Tibial nerve (tissue), 4 donors: ENCODE measurements at regions not wholly inside any gene's neighbourhood (a gene's known extent, or its start where the extent isn't known, plus 50 kb on each side); places are given as distances from the start of the nearest gene placed in this dataset.

Experiments
- DNase-seq, 2 donors: peaks; one replicate each; pipeline ENCODE4 v3.0.0-alpha.2; 2019; ENCODE audit warnings: low spot score in 2 of 2
- H3K27ac ChIP-seq, 4 donors: fragments of 200-600 bp; sonication (generic) in 3 of 4; one replicate each; pipeline ENCODE4 v1.5.1; 2017 to 2019; ENCODE audit warnings: mild to moderate bottlenecking in 1 of 4
- H3K27me3 ChIP-seq, 2 donors: fragments of 200-600 bp; sonication (generic) in 1 of 2; one replicate each; pipeline versions ENCODE4 v1.5.1 to v1.6.0; 2017 to 2019
- H3K36me3 ChIP-seq, 3 donors: fragments of 200-600 bp; sonication (generic); one replicate each; pipeline ENCODE4 v1.5.1; 2018 to 2019
- H3K4me1 ChIP-seq, 4 donors: fragments of 200-600 bp; sonication (generic) in 3 of 4; one replicate each; pipeline ENCODE4 v1.5.1; 2017 to 2019
- H3K4me3 ChIP-seq, 4 donors: fragments of 200-600 bp; sonication (generic) in 3 of 4; one replicate each; pipeline ENCODE4 v1.5.1; 2017 to 2019; ENCODE audit warnings: mild to moderate bottlenecking in 1 of 4, moderate library complexity in 1 of 4
- H3K9me3 ChIP-seq, 4 donors: fragments of 200-600 bp; sonication (generic) in 3 of 4; one replicate each; pipeline ENCODE4 v1.5.1; 2017 to 2019
- EP300 ChIP-seq, 2 donors: sonication (generic); formaldehyde crosslinking; IDR thresholded peaks; one replicate each; pipeline ENCODE4 v1.6.1; 2017; ENCODE audit warnings: antibody characterized with exemption in 2 of 2, mild to moderate bottlenecking in 1 of 2
- POLR2A ChIP-seq, 2 donors: fragments of 450-650 bp; IDR thresholded peaks; one replicate each; pipeline ENCODE4 v1.6.1; 2017; ENCODE audit warnings: antibody characterized with exemption in 2 of 2, mild to moderate bottlenecking in 2 of 2, moderate library complexity in 2 of 2
- WGBS, 2 donors: methylation state at CpG; one replicate each; pipeline ENCODE4 v1.1.5; 2018; 5-methylcytosine and 5-hydroxymethylcytosine counted together
- TF ChIP-seq, protein P1 (sequence below), 5 experiments: fragments of 200-600 bp in 3 of 5; fragments of 450-650 bp in 2 of 5; sonication (generic) in 3 of 5; IDR thresholded peaks; one replicate each; pipeline ENCODE4 v1.5.1; 2016 to 2019; ENCODE audit warnings: antibody characterized with exemption in 5 of 5, mild to moderate bottlenecking in 3 of 5, moderate library complexity in 2 of 5

DNA sequence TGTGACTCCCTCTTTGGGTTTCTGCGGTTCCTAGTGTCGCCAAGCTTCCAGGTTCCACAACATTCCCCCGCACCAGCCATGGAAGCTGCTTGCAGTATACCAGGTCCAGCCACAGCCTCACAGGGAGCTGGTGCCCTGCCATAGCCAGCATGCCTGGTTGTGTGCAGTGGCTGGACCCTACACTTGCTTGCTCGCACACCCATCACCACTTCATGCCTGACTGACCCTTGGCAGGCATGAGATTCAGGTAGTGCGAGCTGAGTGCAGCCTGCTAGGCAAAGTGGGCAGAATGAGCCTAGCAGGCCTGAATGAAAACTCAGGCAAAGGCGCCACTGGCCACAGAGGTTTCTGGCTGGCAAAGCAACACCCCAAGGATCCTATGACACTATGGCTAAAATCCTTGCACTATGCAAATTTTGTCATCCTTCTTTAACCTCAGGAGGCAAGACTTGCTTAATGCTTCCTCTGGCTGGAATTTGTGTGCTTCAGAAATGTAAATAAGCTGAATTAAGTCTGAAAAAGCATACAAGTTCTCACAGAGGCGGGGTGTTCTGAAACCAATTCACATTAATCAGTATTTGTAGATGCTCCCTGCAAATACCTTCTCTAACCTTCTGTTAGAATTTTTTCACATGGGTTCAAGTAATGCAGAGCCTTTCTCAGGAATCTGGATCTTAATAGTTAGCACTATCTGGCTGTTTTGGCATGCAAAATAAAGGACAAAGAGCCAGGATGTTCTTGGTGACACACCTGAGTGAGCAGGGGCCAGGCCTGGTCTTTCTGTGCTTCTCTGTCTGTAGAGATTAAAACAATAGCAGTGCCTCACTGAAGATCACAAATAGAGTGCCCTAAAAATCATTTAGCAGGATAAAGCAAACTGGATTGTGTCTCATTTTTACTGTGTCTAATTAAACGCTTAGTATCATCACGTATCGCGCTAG lies 256.9 kb downstream of the GPATCH2 start:
- no peak for DNase-seq
- peaks cover 0 to 34% (median 0%) of the 10 kb centered on the region in 4 donors for H3K9me3 ChIP-seq
- TF ChIP-seq, protein P1, sequence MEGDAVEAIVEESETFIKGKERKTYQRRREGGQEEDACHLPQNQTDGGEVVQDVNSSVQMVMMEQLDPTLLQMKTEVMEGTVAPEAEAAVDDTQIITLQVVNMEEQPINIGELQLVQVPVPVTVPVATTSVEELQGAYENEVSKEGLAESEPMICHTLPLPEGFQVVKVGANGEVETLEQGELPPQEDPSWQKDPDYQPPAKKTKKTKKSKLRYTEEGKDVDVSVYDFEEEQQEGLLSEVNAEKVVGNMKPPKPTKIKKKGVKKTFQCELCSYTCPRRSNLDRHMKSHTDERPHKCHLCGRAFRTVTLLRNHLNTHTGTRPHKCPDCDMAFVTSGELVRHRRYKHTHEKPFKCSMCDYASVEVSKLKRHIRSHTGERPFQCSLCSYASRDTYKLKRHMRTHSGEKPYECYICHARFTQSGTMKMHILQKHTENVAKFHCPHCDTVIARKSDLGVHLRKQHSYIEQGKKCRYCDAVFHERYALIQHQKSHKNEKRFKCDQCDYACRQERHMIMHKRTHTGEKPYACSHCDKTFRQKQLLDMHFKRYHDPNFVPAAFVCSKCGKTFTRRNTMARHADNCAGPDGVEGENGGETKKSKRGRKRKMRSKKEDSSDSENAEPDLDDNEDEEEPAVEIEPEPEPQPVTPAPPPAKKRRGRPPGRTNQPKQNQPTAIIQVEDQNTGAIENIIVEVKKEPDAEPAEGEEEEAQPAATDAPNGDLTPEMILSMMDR (IDR thresholded peaks at IDR 0.05), result no peak
- TF ChIP-seq POLR2A (IDR thresholded peaks at IDR 0.05), result no peak
- no peak for TF ChIP-seq EP300 (IDR thresholded peaks at IDR 0.05)
- H3K27ac ChIP-seq, result no peak overlapping the region
- no peak overlapping the region for H3K4me3 ChIP-seq
- no peaks in the 10 kb centered on the region for H3K4me1 ChIP-seq
- H3K36me3 ChIP-seq, result no peaks in the 10 kb centered on the region
- WGBS, 2 donors, result 94 to 98% methylated on average over 11 of the region's 11 CpGs
- H3K27me3 ChIP-seq, result no peaks in the 10 kb centered on the region

DNA sequence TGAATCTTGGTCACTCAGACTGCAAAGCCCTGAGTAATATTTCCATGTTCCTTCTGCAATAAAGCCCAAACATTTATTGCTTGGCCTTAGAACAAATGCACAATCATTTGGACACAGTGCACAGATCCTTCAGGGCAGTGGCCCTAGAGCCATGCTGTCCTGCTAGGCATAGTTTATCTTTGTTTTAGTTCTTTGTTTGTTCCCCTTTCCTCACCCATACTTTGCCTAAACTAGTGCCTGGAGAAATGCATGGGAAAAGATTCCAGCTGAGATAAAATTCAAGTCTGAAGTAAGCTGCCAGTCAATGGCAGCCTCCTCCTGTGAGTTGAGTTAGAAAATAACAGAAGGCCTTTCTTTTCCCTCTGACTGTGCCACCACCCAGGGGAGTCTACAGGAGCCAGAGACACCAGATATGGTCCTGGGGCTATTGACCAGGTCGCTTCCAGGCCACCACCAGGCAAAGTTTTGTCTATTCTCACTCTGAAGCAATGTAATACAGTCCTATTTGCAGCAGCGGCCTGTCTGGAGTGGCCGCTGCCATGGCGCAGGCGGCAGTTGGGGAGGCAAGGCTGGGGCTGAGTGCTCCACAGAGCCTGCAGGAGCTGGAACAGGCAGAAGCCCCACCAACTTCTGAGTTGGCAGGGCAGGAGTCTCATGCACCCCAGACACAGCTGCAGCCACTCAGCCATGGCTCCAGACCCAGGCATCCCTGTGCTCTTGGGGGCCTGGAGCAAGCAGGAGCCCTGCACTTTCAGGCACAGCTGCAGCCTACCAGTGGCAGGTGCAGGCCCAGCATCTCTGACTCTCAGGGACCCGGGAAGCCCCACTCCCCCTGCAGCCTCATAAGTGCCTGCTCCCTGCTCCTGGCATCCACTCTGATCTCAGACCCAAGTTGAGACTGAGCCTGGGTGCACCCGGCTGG lies 258.6 kb downstream of the GPATCH2 start:
- H3K27me3 ChIP-seq, result no peaks in the 10 kb centered on the region
- H3K4me1 ChIP-seq, result no peaks in the 10 kb centered on the region
- TF ChIP-seq, protein P1 (IDR thresholded peaks at IDR 0.05), result no peak
- TF ChIP-seq POLR2A (IDR thresholded peaks at IDR 0.05) (no peak), EP300 (IDR thresholded peaks at IDR 0.05) (no peak)
- WGBS, 2 donors, result 68 to 84% methylated on average over 3 to 6 of the region's 7 CpGs
- H3K9me3 ChIP-seq, result peaks cover 0 to 20% (median 2%) of the 10 kb centered on the region in 4 donors
- H3K27ac ChIP-seq, result no peak overlapping the region
- H3K4me3 ChIP-seq, result no peak overlapping the region
- no peaks in the 10 kb centered on the region for H3K36me3 ChIP-seq
- no peak for DNase-seq

DNA sequence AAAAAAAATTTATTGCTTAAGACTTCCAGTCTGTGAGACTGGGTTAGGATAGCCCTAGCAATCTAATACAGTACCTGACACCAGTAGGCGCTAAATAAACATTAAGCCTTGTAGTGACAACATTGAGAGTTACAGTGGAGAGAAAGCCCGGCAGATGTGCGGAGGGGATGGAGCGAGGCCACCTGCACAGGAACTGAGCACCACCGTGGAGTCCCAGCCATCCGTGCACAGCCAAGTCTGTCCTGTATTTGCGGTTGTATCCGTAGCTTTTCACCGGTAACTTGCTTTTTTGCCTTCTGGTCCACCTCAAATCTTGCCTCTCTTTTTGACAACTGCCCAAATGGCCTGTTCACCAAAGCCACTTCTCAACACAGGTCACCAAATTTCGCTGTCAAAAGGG lies 260.1 kb downstream of the GPATCH2 start:
- TF ChIP-seq, protein P1 (IDR thresholded peaks at IDR 0.05), result no peak
- TF ChIP-seq EP300 (IDR thresholded peaks at IDR 0.05) (no peak), POLR2A (IDR thresholded peaks at IDR 0.05) (no peak)
- WGBS, 2 donors, result 94 to 95% methylated on average over 10 of the region's 10 CpGs
- DNase-seq, result no peak
- Histone ChIP-seq H3K4me1 (no peaks in the 10 kb centered on the region), H3K27ac (no peak overlapping the region), H3K36me3 (no peaks in the 10 kb centered on the region), H3K9me3 (peaks cover 0 to 17% (median 2%) of the 10 kb centered on the region in 4 donors), H3K27me3 (no peaks in the 10 kb centered on the region), H3K4me3 (no peak overlapping the region)

DNA sequence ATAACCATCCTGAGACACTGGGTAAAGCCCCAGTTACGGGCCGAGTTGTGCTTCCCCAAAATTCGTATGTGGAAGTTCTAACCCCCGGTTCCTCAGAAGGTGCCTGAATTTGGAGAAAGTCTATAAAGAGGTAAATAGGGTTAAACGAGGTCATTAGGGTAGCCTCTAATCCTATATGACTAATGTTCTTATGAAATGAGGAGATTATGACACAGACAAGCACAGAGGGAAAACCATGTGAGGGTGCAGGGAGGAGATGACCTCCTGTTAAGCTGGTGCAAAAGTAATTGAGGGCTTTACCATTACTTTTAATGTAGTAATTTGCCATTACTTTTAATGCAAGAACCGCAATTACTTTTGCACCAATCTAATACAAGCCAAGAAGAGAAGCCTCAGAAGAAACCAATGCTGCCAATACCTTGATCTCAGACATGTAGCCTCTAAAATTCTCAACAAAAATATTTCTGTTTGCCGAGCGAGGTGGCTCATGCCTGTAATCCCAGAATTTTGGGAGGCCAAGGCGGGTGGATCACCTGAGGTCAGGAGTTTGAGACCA lies 260.8 kb downstream of the GPATCH2 start:
- no peak for DNase-seq
- H3K36me3 ChIP-seq, result no peaks in the 10 kb centered on the region
- H3K9me3 ChIP-seq, result peaks cover 0 to 17% (median 2%) of the 10 kb centered on the region in 4 donors
- H3K27ac ChIP-seq, result no peak overlapping the region
- WGBS, 2 donors, result 81 to 83% methylated on average over 9 of the region's 9 CpGs
- no peak for TF ChIP-seq EP300 (IDR thresholded peaks at IDR 0.05)
- no peak for TF ChIP-seq POLR2A (IDR thresholded peaks at IDR 0.05)
- TF ChIP-seq, protein P1 (IDR thresholded peaks at IDR 0.05), result no peak
- no peak overlapping the region for H3K4me3 ChIP-seq
- no peaks in the 10 kb centered on the region for H3K27me3 ChIP-seq
- H3K4me1 ChIP-seq, result no peaks in the 10 kb centered on the region
